HG02852 (cell line): ENCODE measurements at regions not wholly inside any gene's neighbourhood (a gene's known extent, or its start where the extent isn't known, plus 50 kb on each side); places are given as distances from the start of the nearest gene placed in this dataset.
"Not testable (repeated sequence)": the region's sequence is repeated elsewhere in the genome, so short reads cannot be mapped to it uniquely, and the experiment has no call there.

Experiments used
- ATAC-seq: cut with Tn5 transposase; IDR thresholded peaks from one replicate; pipeline ENCODE4 v1.9.1; 2021; ENCODE audit warnings: mild to moderate bottlenecking, moderate library complexity; ENCODE audit not compliant: unreplicated experiment

DNA sequence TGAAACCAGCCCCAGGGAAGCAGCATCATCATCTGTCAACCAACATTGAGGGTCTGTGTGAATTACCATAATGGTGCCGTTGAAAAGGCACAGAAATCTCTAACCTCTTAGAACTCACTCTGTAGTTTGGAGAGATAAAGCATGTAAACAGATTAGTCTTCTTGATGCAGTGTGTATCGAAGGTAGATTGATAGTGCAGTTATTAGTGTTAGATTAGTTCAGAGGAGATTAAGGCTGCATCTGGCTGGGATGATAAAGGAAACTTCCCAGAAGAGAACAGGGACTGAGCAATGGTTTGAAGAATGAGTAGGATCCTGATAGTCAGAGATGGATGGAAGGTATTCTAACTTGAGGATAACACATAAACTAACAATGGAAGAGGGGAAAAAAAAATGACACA is 651.5 kb downstream of the TLE1 start:
- no peak for ATAC-seq

DNA sequence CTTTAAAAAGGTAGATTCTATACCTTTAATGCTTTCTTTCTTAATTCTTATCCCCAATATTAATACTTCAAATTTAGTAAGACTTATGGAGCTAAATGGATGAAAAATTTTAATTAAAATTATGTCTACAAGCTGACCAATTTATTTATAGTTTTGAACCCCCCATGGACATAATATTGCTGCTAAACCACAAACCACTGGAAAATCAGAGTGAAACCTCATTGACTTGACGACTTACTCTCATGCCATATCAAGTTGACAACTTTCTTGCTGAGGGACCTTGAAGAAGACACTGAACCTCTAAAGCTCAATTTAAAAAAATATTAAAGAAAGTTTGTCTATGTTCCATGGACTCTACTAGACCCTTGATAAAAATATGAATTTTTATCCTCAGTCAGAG is 653.7 kb downstream of the TLE1 start:
- no peak for ATAC-seq

DNA sequence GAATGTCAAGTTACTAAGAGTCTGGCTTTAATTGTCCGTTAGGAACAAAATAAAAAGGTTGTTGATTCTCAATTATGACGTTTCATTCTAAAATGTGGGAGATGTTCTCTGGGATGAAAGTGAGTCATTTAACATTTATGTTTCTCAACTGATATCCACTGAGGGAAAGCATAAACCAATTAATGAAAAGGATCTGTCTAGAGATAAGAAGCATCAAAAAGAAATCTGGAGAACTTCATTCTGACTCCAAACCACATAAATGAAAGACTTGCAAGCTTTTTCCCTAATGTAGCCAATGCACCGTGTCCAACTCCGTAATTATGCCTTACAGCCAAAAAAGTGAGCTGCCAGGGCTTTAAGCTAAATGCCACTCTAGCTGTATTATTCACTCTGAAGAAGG is 654.2 kb downstream of the TLE1 start:
- no peak for ATAC-seq

DNA sequence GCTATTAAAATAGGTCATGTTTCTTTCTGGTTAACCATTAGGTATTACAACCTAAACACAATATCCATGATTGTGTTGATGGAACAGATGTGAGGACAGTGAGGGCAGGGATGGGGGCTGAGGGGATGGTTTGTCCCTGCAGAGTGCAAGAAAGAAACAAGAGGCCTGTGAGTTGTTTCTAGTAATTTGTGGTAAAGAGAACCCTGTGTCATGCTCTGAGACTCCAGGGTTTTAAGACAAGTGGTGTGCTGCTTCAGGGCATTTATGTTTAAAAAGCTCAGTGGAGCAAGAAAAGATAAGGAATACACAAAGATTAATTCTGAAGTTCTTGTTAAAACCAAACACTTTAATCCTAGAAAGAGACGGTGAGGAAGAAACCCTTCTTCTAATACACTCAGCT is 656.5 kb downstream of the TLE1 start:
- no peak for ATAC-seq

DNA sequence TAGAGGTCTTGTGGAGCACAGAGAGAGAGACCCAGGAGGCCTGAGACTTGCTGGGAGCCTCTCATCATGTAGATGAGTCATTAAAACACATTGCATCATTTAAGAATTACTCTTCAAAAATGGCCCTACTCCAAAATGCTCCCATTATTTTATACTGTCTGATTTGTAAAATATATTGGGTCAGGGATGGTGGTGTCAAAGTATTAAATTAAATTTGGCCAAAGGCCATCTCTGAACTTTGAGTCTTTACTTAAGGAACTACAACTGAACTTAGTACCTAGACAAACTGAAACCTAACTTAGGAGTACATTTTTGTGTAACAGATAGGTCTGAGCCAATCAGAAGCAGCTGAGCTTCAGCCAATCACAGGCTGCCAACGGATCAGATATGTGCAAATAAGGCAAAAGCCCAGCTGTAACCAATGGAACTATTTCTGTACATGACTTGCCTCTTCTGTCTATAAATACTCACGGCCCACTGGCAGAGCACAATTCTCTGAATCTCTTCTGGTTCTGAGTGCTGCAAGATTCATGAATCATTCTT is 657.2 kb downstream of the TLE1 start:
- no peak for ATAC-seq

DNA sequence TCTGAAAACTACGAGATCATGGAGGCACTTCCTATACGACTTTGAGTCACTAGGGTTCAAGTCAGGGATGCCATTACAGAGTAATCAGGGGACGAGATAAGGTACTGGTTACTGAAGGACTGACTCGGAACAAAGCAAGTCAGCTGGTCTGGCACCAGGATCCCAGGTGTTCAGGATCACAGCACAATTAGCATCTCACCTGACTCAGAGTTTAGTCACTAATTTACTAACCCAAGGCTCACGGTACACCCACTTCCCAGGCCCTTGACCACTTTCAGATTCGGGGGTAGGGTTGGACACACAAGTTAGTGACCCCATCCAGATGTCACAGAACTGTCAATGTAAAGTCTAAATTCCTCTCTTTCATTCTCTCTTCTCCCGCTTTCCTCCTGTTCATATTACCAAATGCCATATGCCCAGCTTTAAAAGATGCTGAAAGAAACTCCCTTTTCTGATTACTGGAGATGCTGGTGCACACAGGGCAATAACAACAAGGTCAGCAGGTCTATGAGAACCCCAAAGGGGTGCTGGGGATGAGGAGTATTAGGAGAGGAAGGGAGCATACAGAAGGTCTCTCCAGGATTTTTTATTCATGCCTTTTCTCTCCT is 657.8 kb downstream of the TLE1 start:
- no peak for ATAC-seq

DNA sequence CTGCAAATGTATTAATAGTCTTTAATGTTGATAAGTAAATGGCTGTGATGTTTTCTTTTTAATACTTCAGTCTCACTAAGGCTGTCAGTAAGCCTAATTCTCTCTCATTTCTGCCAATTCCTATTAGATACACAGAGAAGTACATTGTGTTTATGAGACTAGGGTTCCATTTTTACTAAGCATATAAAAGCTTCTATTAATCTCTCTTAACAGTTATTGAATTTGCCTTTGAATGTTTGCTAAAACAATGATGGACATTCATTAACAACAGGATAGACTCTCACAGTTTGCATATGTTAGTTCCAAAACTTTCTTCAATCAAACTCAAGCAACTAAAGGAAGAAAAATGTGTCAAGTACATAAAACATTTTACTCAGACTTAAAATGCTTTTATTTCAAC is 659.3 kb downstream of the TLE1 start:
- ATAC-seq = no peak

DNA sequence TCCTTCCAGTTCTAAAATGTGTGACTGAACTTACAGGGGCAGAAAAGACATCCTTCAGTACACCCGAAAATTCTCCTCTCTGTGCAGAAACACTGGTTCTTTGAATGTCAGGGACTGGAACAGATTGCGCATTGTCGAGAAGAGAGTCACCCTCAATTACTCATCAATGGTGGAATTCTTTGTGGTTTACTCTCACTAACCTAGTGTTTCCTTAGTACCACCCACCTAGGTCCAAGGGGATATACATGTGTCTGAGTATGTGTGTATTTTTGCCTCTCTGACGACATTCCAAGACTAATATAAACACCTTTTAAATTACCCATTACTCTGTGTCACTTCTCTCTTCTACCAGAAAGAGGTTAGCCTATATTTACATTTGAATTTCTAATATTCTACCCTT is 660.8 kb downstream of the TLE1 start:
- no peak for ATAC-seq

DNA sequence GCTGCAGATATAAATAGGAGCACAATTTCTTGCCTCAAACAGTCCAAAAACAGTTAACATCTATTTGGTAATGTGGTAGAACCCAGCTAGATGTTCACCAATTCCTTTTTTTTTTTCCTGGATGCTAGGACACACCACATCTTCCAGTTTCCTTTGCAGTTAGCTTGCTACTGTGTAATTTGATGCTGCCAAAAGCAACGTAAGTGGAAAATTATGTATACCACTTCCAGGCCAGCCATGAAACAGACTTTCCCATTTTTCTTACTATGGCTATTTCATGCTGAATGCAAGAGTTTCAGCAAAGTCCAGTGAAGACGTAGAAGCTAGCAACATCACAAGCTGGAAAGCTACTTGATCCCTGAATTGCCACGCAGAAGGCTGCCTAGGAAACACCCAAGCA is 667.2 kb downstream of the TLE1 start:
- no peak for ATAC-seq

DNA sequence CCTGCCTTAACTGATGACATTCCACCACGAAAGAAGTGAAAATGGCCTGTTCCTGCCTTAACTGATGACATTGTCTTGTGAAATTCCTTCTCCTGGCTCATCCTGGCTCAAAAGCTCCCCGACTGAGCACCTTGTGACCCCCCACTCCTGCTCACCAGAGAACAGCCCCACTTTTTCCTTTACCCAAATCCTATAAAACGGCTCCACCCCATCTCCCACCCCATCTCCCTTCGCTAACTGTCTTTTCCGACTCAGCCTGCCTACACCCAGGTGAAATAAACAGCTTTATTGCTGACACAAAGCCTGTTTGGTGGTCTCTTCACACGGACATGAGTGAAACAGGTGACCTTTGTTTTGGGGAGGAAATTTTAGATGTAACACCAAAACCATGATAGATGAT is 674.4 kb downstream of the TLE1 start:
- not testable (repeated sequence) for ATAC-seq

DNA sequence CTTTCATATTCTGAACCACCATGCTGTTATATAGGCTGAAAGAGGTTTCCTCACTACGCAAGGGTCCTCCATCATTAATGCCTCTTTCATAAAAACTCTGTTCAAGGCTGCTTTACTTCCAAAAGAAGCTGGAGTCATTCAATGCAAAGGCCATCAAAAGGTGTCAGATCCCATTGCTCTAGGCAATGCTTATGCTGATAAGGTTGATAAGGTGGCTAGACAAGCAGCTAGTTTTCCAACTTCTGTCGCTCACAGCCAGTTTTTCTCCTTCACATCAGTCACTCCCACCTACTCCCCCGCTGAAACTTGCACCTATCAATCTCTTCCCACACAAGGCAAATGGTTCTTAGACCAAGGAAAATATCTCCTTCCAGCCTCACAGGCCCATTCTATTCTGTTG is 676.2 kb downstream of the TLE1 start:
- not testable (repeated sequence) for ATAC-seq

DNA sequence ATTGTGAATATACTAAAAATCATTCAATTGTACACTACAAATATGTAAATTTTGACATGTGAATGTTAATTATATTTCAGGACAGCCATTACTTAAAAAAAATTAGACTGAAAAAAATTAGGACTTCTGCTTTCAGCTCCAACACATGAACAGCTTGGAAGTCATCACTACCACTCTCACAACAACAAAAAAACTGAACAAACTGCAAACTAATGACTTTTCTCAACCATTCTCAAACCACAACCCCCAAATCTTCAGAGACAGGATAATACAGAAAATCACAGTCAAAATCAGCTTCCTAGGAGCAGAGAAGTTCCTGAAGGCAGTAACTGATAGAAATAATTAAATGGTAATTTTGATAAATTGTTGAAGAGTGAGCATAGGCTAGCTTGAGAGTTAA is 686.4 kb downstream of the TLE1 start:
- no peak for ATAC-seq

DNA sequence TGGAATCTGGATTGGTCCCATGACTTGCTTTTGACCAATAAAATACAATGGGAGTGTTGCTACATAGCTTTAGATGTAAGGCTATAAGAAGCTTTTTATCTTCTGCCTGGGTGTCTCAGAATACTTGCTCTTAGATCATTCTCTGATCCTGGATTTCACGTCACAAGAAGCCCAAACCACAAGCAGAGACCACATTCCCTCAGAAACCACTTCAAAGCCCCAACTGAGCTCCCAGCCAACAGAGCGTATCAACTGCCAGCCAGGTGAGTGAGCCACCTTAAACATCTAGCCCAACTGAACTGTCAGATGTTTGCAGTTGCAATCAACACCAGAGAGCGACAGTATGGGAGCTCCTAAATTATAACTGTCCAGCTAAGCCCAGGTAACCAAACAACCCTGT is 687.1 kb downstream of the TLE1 start:
- ATAC-seq = no peak

DNA sequence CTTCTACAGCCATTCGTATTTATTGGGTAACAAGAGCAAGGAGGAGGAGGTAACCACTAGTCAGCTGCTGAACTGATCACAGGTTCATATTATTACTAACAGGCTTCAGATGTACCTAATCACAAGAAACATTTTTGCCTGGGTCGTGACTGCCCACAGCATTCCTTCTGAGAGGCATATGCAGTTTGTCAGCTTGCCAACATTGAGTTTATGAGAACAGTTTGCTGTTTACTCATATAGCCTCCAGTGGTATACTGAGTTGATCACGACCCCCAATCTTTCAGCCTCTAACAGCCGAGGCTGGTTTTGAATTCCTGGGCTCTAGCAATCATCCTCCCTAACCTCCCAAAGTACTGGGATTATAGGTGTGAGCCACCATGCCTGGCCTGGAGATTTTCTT is 693.6 kb downstream of the TLE1 start:
- no peak for ATAC-seq

DNA sequence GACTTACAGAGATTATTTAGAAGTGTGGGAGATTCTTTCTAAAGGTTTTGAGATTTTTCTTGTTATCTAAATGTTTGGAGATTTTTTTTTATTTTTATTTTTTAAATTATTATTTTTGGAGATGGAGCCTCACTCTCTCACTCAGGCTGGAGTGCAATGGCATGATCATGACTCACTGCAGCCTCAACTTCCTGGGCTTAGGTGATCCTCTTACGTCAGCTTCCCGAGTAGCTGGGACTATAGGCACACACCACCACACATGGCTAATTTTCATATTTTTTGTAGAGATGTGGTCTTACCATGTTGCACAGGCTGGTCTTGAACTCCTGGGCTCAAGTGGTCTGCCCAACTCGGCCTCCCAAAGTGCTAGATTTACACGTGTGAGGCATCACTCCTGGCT is 694.5 kb downstream of the TLE1 start:
- no peak for ATAC-seq

DNA sequence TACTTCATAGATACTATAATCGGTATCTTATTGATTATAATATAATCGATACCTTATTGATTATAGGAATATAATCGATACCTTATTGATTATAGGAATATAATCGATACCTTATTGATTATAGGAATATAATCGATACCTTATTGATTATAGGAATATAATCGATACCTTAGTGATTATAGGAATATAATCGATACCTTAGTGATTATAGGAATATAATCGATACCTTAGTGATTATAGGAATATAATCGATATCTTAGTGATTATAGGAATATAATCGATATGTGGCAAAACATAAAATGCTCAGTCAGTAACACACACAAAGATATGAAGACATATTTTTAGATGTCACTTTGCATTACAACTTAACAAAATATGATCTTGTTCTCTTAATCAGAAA is 703.8 kb downstream of the TLE1 start:
- not testable (repeated sequence) for ATAC-seq

DNA sequence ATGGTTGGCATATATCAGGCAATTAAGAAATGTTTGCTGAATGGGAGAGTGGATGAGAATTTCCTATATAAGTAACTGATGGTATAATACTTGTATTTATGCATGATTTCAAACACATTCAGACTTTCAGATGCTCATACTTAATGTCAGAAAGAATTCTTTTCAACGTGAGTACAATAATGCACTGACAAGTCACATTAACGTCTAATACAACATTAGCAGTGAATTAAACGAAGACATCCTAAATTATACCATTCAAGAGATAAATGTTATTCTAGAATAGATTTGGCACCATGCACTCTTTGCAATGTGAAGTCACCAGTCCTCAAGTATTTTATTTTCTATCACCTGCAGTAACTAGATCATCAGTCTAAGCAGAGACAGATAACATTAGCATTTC is 712.9 kb downstream of the TLE1 start:
- no peak for ATAC-seq

DNA sequence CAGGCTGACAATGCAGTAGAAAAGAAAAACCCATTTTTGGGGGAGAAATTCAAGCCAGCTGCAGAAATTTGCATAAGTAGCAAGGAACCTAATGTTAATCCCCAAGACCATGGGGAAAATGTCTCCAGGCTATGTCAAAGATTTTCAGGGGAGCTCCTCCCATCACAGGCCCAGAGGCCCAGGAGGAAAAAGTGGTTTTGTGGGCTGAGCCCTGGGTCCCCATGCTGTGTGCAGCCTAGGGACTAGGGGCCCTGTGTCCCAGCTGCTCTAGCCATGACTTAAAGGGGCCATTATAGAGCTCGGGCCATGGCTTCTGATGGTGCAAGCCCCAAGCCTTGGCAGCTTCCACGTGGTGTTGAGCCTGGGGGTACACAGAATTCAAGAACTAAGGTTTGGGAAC is 719.0 kb downstream of the TLE1 start:
- ATAC-seq = not testable (repeated sequence)

DNA sequence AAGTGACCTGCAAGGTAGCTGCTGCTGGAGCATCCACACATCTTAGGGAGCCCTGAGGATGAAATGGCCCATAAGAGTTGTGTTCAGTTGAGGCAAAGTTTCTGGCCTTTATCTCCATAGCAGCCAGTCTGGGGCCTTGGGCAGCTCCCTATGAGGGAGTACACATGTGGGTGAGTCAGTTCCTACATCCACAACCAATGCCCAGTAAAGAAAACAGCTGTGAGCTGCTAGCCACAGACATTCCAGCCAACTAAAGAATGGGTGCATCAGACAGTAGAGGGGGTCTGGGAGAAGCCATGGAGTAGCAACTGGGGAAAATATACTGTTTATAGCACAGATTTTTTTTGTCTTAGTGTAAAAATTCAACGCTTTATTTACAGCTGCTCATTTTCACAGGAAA is 720.7 kb downstream of the TLE1 start:
- no peak for ATAC-seq

DNA sequence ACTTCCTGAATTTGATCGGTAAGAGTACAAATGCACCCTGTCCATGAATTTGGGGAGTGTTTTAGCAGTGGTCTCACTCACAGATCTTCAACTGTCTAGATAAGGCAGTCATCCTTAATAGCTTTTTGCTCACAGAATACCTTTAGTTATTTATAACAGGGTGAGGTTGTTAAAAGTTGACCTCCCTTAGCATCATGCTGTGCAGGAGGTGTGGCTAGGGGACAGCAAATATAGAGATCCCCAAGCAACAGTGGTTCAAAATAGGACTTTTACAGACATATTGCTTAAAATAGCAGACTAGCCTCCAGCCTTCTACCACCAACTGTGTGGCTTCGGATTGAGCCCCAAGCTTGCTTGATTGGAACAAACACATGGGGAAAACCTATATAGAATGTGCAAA is 724.4 kb downstream of the TLE1 start:
- no peak for ATAC-seq

DNA sequence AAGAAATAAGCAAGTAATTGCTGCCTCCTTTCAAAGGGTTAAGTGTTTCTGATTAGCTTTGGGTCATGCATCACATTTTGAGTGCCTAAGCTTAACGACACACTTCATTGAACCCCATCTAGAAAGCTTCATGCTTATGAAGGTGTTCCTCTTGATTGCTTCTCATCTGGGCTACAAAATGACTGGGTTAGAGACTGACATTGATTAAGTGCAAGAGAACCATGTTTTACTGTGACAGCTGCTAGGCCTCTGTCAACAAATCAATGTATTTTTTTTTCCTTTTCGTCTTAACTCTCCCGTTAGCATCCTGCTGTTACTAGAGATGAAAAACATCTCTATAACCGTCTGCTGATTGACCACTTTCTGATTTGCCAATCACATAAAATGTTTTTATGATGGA is 725.0 kb downstream of the TLE1 start:
- no peak for ATAC-seq

DNA sequence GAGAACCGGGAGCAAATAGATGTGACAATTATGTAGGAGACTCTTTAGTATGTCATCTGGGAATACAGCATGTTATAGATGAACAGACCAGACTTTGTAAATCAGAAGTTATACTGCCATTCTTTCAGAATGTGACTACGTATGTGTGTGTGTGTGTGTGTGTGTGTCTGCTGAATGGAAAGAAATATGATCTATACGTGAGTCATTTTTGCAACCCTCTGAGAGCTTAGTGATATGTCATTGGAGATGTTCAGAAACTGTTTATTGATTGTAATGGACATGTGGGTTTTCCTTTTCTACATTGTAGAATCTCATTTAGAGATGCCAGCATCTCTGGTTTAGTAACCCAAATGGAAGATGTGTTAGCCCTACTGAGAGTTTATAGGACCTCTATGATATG is 731.5 kb downstream of the TLE1 start:
- no peak for ATAC-seq

DNA sequence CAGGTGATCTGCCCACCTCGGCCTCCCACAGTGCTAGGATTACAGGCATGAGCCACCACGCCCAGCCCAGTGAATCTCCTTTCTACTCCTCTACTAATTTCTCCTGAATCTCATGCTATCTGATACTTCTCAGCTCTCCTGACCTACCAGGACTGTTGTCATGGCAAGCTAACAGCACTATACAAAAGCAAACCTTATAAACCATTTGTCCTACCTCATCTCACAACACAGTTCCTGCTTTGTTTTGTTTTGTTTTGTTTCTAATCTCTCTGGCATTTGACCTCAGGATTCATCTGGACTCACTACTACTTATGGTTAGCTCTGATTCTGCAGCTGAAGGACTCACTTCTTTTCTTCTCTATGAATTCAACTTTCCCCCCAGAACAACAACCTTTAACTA is 734.8 kb downstream of the TLE1 start:
- no peak for ATAC-seq
